Spleen (tissue), 7 donors: ENCODE measurements at regions not wholly inside any gene's neighbourhood (a gene's known extent, or its start where the extent isn't known, plus 50 kb on each side); places are given as distances from the start of the nearest gene placed in this dataset.

ENCODE experiments used
- CTCF ChIP-seq, 11 experiments: fragments of 200-600 bp in 7 of 11; fragments of 450-650 bp in 4 of 11; sonication (generic) in 4 of 11; IDR thresholded peaks in 8 of 11; conservative IDR thresholded peaks in 3 of 11; 1 replicate in 7 of 11; 2 replicates in 4 of 11; pipeline versions ENCODE4 v1.4.0 to v1.8.0; 2016 to 2021; ENCODE audit warnings: antibody characterized with exemption in 11 of 11, inconsistent platforms in 4 of 11, mild to moderate bottlenecking in 1 of 11
- POLR2A ChIP-seq, 3 donors: fragments of 450-650 bp; IDR thresholded peaks; one replicate each; pipeline ENCODE4 v1.5.1; 2017; ENCODE audit warnings: antibody characterized with exemption in 3 of 3, mild to moderate bottlenecking in 1 of 3
- POLR2AphosphoS5 ChIP-seq, 3 donors: sonication (generic); formaldehyde crosslinking; IDR thresholded peaks; one replicate each; pipeline ENCODE4 v1.5.1; 2017; ENCODE audit warnings: antibody characterized with exemption in 3 of 3
- donor health status: DM: no; HTN: no; CAD: no; lungs with moderate emphysema.
- donor health status: DM: no; HTN: no; CAD: no.
- donor health status: DM: no; HTN: no; CAD: no.

- TF ChIP-seq POLR2A (IDR thresholded peaks at IDR 0.05) (no peak), CTCF (IDR thresholded peaks at IDR 0.05 in 8 of 11, conservative IDR thresholded peaks at IDR 0.05 in 3 of 11) (no peak), POLR2AphosphoS5 (IDR thresholded peaks at IDR 0.05) (no peak)
Observed at GRCh38 chr10:28883741-28884423, 206.6 kb downstream of the BAMBI start.
